Caki2 (cell line): ENCODE measurements at regions not wholly inside any gene's neighbourhood (a gene's known extent, or its start where the extent isn't known, plus 50 kb on each side); places are given as distances from the start of the nearest gene placed in this dataset.
"Not testable (repeated sequence)": the region's sequence is repeated elsewhere in the genome, so short reads cannot be mapped to it uniquely, and the experiment has no call there.

Source experiments
- DNase-seq: peaks from one replicate; pipeline ENCODE4 v3.0.0-alpha.2; 2015; ENCODE audit warnings: low read depth
- in situ Hi-C: cut with HindIII; loops from 2 replicates; pipeline ENCODE4 v1.10.0; 2016; ENCODE audit warnings: low sequenced_read_pairs, low pct_unique_long_range_greater_than_20kb, mixed read lengths

- no peak for DNase-seq
- in situ Hi-C loops, result no loop called here
Measured at GRCh38 chr21:20258542-20258941, 739.7 kb upstream of the NCAM2 start.

- in situ Hi-C loops, result no loop called here
Measured at GRCh38 chr21:20259031-20259867, 739.0 kb upstream of the NCAM2 start.

GRCh38 chr21:20260124-20260523 is 738.1 kb upstream of the NCAM2 start:
- in situ Hi-C loops, result no loop called here
- DNase-seq, result no peak

More at GRCh38 chr21:20259031-20259867, 739.0 kb upstream of the NCAM2 start:
- DNase-seq, result no peak

- in situ Hi-C loops, result no loop called here
Measured at GRCh38 chr21:20261364-20261763, 736.8 kb upstream of the NCAM2 start.

GRCh38 chr21:20265707-20266440 is 732.3 kb upstream of the NCAM2 start:
- no peak for DNase-seq
- in situ Hi-C loops, result no loop called here

More at GRCh38 chr21:20261364-20261763, 736.8 kb upstream of the NCAM2 start:
- no peak for DNase-seq

GRCh38 chr21:20266441-20266710 is 731.8 kb upstream of the NCAM2 start:
- no peak for DNase-seq
- in situ Hi-C loops, result no loop called here

GRCh38 chr21:20270365-20271055 is 727.7 kb upstream of the NCAM2 start:
- in situ Hi-C loops, result no loop called here
- no peak for DNase-seq

- no peak for DNase-seq
- in situ Hi-C loops, result no loop called here
Measured at GRCh38 chr21:20272791-20273362, 725.3 kb upstream of the NCAM2 start.

GRCh38 chr21:20276377-20276776 is 721.8 kb upstream of the NCAM2 start:
- DNase-seq, result no peak
- in situ Hi-C loops, result no loop called here

GRCh38 chr21:20276954-20277353 is 721.3 kb upstream of the NCAM2 start:
- no peak for DNase-seq
- in situ Hi-C loops, result no loop called here

GRCh38 chr21:20283836-20284235 is 714.4 kb upstream of the NCAM2 start:
- DNase-seq, result no peak
- in situ Hi-C loops, result no loop called here

GRCh38 chr21:20292280-20292679 is 705.9 kb upstream of the NCAM2 start:
- DNase-seq, result no peak
- in situ Hi-C loops, result no loop called here

GRCh38 chr21:20292854-20293253 is 705.4 kb upstream of the NCAM2 start:
- in situ Hi-C loops, result not testable (repeated sequence)

GRCh38 chr21:20301395-20301794 is 696.8 kb upstream of the NCAM2 start:
- in situ Hi-C loops, result no loop called here
- no peak for DNase-seq

More at GRCh38 chr21:20292854-20293253, 705.4 kb upstream of the NCAM2 start:
- not testable (repeated sequence) for DNase-seq

GRCh38 chr21:20302084-20302483 is 696.1 kb upstream of the NCAM2 start:
- in situ Hi-C loops, result no loop called here
- no peak for DNase-seq

GRCh38 chr21:20306836-20307235 is 691.4 kb upstream of the NCAM2 start:
- in situ Hi-C loops, result no loop called here
- no peak for DNase-seq

GRCh38 chr21:20308586-20309315 is 689.5 kb upstream of the NCAM2 start:
- no peak for DNase-seq
- in situ Hi-C loops, result no loop called here

GRCh38 chr21:20311234-20311787 is 686.9 kb upstream of the NCAM2 start:
- DNase-seq, result no peak
- in situ Hi-C loops, result no loop called here
